H1 (cell line): ENCODE measurements at regions not wholly inside any gene's neighbourhood (a gene's known extent, or its start where the extent isn't known, plus 50 kb on each side); places are given as distances from the start of the nearest gene placed in this dataset.

Experiments used
- BACH1 ChIP-seq: IDR thresholded peaks from 2 replicates; pipeline ENCODE4 v1.6.1; 2012; ENCODE audit warnings: low read length, improper control_type of control experiment
- CTBP2 ChIP-seq: IDR thresholded peaks from 2 replicates; pipeline ENCODE4 v1.7.0; 2011; ENCODE audit warnings: borderline replicate concordance, mild to moderate bottlenecking, moderate library complexity, mixed read lengths, low read length; ENCODE audit not compliant: insufficient read depth, insufficient read length
- EGR1 ChIP-seq: IDR thresholded peaks from 2 replicates; pipeline ENCODE4 v1.6.1; 2011; ENCODE audit warnings: low read depth, low read length, borderline replicate concordance
- GTF2F1 ChIP-seq: IDR thresholded peaks from 2 replicates; pipeline ENCODE4 v1.6.1; 2012; ENCODE audit warnings: low read depth, low read length, improper control_type of control experiment, borderline replicate concordance
- NRF1 ChIP-seq: IDR thresholded peaks from 2 replicates; pipeline ENCODE4 v1.6.1; 2011; ENCODE audit warnings: mild to moderate bottlenecking, low read depth, low read length, improper control_type of control experiment
- RBBP5 ChIP-seq: IDR thresholded peaks from 2 replicates; pipeline ENCODE4 v1.7.1; 2012; ENCODE audit warnings: low read depth, mild to moderate bottlenecking, inconsistent platforms, low read length, moderate library complexity, borderline replicate concordance
- TAF1 ChIP-seq: IDR thresholded peaks from 2 replicates; pipeline ENCODE4 v1.6.1; 2011; ENCODE audit warnings: mild to moderate bottlenecking, low read depth, low read length
- TF ChIP-seq, protein P1 (sequence below): fragments of 300-600 bp; sonication (generic); IDR thresholded peaks from 2 replicates; pipeline ENCODE4 v1.7.1; 2012; ENCODE audit warnings: low read length, moderate library complexity, mild to moderate bottlenecking, inconsistent platforms; ENCODE audit not compliant: insufficient replicate concordance

DNA sequence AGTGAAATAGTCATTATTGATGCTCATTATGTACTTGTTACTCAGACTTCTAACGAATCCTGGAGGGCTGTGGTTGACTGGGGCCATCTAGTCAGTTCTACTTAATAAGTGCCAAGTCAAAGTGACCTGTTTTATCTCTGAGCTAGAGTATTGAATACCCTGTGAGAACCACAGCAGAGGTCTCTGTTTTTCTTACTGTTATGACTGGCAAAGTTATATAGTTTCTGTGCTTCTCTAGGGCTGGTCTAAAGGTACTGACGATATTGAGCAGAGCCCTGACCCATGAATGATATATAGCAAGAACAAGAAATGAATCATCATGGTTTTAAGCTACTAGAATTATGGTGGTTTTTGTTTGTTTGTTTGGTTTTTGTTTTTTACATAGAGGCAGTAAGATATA, 555.8 kb downstream of the PLA2G4A start (continued):
- TF ChIP-seq, protein P1, sequence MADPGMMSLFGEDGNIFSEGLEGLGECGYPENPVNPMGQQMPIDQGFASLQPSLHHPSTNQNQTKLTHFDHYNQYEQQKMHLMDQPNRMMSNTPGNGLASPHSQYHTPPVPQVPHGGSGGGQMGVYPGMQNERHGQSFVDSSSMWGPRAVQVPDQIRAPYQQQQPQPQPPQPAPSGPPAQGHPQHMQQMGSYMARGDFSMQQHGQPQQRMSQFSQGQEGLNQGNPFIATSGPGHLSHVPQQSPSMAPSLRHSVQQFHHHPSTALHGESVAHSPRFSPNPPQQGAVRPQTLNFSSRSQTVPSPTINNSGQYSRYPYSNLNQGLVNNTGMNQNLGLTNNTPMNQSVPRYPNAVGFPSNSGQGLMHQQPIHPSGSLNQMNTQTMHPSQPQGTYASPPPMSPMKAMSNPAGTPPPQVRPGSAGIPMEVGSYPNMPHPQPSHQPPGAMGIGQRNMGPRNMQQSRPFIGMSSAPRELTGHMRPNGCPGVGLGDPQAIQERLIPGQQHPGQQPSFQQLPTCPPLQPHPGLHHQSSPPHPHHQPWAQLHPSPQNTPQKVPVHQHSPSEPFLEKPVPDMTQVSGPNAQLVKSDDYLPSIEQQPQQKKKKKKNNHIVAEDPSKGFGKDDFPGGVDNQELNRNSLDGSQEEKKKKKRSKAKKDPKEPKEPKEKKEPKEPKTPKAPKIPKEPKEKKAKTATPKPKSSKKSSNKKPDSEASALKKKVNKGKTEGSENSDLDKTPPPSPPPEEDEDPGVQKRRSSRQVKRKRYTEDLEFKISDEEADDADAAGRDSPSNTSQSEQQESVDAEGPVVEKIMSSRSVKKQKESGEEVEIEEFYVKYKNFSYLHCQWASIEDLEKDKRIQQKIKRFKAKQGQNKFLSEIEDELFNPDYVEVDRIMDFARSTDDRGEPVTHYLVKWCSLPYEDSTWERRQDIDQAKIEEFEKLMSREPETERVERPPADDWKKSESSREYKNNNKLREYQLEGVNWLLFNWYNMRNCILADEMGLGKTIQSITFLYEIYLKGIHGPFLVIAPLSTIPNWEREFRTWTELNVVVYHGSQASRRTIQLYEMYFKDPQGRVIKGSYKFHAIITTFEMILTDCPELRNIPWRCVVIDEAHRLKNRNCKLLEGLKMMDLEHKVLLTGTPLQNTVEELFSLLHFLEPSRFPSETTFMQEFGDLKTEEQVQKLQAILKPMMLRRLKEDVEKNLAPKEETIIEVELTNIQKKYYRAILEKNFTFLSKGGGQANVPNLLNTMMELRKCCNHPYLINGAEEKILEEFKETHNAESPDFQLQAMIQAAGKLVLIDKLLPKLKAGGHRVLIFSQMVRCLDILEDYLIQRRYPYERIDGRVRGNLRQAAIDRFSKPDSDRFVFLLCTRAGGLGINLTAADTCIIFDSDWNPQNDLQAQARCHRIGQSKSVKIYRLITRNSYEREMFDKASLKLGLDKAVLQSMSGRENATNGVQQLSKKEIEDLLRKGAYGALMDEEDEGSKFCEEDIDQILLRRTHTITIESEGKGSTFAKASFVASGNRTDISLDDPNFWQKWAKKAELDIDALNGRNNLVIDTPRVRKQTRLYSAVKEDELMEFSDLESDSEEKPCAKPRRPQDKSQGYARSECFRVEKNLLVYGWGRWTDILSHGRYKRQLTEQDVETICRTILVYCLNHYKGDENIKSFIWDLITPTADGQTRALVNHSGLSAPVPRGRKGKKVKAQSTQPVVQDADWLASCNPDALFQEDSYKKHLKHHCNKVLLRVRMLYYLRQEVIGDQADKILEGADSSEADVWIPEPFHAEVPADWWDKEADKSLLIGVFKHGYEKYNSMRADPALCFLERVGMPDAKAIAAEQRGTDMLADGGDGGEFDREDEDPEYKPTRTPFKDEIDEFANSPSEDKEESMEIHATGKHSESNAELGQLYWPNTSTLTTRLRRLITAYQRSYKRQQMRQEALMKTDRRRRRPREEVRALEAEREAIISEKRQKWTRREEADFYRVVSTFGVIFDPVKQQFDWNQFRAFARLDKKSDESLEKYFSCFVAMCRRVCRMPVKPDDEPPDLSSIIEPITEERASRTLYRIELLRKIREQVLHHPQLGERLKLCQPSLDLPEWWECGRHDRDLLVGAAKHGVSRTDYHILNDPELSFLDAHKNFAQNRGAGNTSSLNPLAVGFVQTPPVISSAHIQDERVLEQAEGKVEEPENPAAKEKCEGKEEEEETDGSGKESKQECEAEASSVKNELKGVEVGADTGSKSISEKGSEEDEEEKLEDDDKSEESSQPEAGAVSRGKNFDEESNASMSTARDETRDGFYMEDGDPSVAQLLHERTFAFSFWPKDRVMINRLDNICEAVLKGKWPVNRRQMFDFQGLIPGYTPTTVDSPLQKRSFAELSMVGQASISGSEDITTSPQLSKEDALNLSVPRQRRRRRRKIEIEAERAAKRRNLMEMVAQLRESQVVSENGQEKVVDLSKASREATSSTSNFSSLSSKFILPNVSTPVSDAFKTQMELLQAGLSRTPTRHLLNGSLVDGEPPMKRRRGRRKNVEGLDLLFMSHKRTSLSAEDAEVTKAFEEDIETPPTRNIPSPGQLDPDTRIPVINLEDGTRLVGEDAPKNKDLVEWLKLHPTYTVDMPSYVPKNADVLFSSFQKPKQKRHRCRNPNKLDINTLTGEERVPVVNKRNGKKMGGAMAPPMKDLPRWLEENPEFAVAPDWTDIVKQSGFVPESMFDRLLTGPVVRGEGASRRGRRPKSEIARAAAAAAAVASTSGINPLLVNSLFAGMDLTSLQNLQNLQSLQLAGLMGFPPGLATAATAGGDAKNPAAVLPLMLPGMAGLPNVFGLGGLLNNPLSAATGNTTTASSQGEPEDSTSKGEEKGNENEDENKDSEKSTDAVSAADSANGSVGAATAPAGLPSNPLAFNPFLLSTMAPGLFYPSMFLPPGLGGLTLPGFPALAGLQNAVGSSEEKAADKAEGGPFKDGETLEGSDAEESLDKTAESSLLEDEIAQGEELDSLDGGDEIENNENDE = no peak
- TF ChIP-seq CTBP2 = no peak
- no peak for TF ChIP-seq NRF1
- no peak for TF ChIP-seq GTF2F1
- TF ChIP-seq RBBP5 = no peak
- TF ChIP-seq BACH1 = no peak
- no peak for TF ChIP-seq TAF1
- no peak for TF ChIP-seq EGR1
